Mesenchymal stem cell (in vitro differentiated cells and primary cell): ENCODE measurements at regions not wholly inside any gene's neighbourhood (a gene's known extent, or its start where the extent isn't known, plus 50 kb on each side); places are given as distances from the start of the nearest gene placed in this dataset.
A peak's percentile ranks its signal among the peaks of the same experiment; 100 is the strongest.

Source experiments
- DNase-seq: peaks from one replicate; pipeline ENCODE4 v3.0.0-alpha.2; 2013
- H2AFZ ChIP-seq: one replicate; pipeline ENCODE4 v1.6.1; 2013; ENCODE audit warnings: low read depth, mild to moderate bottlenecking, control low read depth, inconsistent platforms, low read length, moderate library complexity
- H2AK5ac ChIP-seq: 2 replicates; pipeline ENCODE4 v1.6.1; 2013; ENCODE audit warnings: low read length, moderate library complexity, mild to moderate bottlenecking, inconsistent platforms; ENCODE audit not compliant: severe bottlenecking
- H2BK120ac ChIP-seq: one replicate; pipeline ENCODE4 v1.6.1; 2013; ENCODE audit warnings: low read depth, mild to moderate bottlenecking, inconsistent platforms, low read length, moderate library complexity
- H2BK12ac ChIP-seq, 2 experiments: one replicate each; pipeline ENCODE4 v1.6.1; 2013; ENCODE audit warnings: inconsistent platforms in 2 of 2, low read length in 2 of 2, mild to moderate bottlenecking in 2 of 2, moderate library complexity in 2 of 2, control low read depth in 1 of 2
- H2BK15ac ChIP-seq: one replicate; pipeline ENCODE4 v1.6.1; 2013; ENCODE audit warnings: mild to moderate bottlenecking, low read depth, inconsistent platforms; ENCODE audit not compliant: poor library complexity, severe bottlenecking
- H2BK5ac ChIP-seq: 2 replicates; pipeline ENCODE4 v1.6.1; 2013; ENCODE audit warnings: low read depth, mild to moderate bottlenecking, low read length, control low read depth, inconsistent platforms; ENCODE audit not compliant: poor library complexity, severe bottlenecking
- H3K14ac ChIP-seq, 2 experiments: one replicate each; pipeline ENCODE4 v1.6.1; 2013; ENCODE audit warnings: inconsistent platforms in 2 of 2, low read length in 2 of 2, control low read depth in 1 of 2, mild to moderate bottlenecking in 1 of 2, moderate library complexity in 1 of 2
- H3K18ac ChIP-seq, 2 experiments: one replicate each; pipeline ENCODE4 v1.6.1; 2013; ENCODE audit warnings: inconsistent platforms in 2 of 2, low read length in 2 of 2, control low read depth in 1 of 2, low read depth in 1 of 2, mild to moderate bottlenecking in 1 of 2
- H3K23ac ChIP-seq, 2 experiments: one replicate each; pipeline ENCODE4 v1.6.1; 2013; ENCODE audit warnings: inconsistent platforms in 2 of 2, low read length in 2 of 2, mild to moderate bottlenecking in 2 of 2, moderate library complexity in 2 of 2, control low read depth in 1 of 2
- H3K27ac ChIP-seq: 2 replicates; pipeline ENCODE4 v1.5.1; 2013; ENCODE audit warnings: mild to moderate bottlenecking, moderate library complexity, low read length, control low read depth, inconsistent platforms; ENCODE audit not compliant: poor library complexity, severe bottlenecking
- H3K27me3 ChIP-seq, 2 experiments: 2 replicates each; pipeline versions ENCODE4 v1.6.1 to v1.7.0; 2013; ENCODE audit warnings: low read length in 2 of 2, mild to moderate bottlenecking in 2 of 2, moderate library complexity in 2 of 2, control low read depth in 1 of 2, inconsistent platforms in 1 of 2; ENCODE audit not compliant: control insufficient read depth in 1 of 2, insufficient read depth in 1 of 2
- H3K36me3 ChIP-seq, 2 experiments: 2 replicates each; pipeline versions ENCODE4 v1.6.1 to v1.7.0; 2013; ENCODE audit warnings: low read length in 2 of 2, control low read depth in 1 of 2, inconsistent platforms in 1 of 2, low read depth in 1 of 2, mild to moderate bottlenecking in 1 of 2; ENCODE audit not compliant: insufficient read depth in 2 of 2, control insufficient read depth in 1 of 2
- H3K4ac ChIP-seq, 2 experiments: one replicate each; pipeline ENCODE4 v1.6.1; 2013; ENCODE audit warnings: inconsistent platforms in 2 of 2, low read length in 2 of 2, mild to moderate bottlenecking in 2 of 2, moderate library complexity in 2 of 2, control low read depth in 1 of 2, low read depth in 1 of 2
- H3K4me1 ChIP-seq: 2 replicates; pipeline ENCODE4 v1.6.1; 2013; ENCODE audit warnings: low read depth, low read length, control low read depth; ENCODE audit not compliant: control insufficient read depth, insufficient read depth
- H3K4me2 ChIP-seq: 2 replicates; pipeline ENCODE4 v1.6.1; 2013; ENCODE audit warnings: low read length, mild to moderate bottlenecking, inconsistent platforms; ENCODE audit not compliant: poor library complexity, severe bottlenecking
- H3K4me3 ChIP-seq, 2 experiments: 2 replicates each; pipeline versions ENCODE4 v1.5.1 to v1.7.0; 2013; ENCODE audit warnings: low read length in 2 of 2, mild to moderate bottlenecking in 2 of 2, control low read depth in 1 of 2, low read depth in 1 of 2; ENCODE audit not compliant: insufficient read depth in 1 of 2
- H3K79me1 ChIP-seq: replicated peaks from 2 replicates; pipeline ENCODE4 v1.6.1; 2013; ENCODE audit warnings: mild to moderate bottlenecking, control low read depth, low read length, inconsistent platforms; ENCODE audit not compliant: poor library complexity, severe bottlenecking
- H3K9ac ChIP-seq: 2 replicates; pipeline ENCODE4 v1.7.0; 2013; ENCODE audit warnings: mild to moderate bottlenecking, low read length, moderate library complexity
- H3K9me3 ChIP-seq: 2 replicates; pipeline ENCODE4 v1.7.0; 2013; ENCODE audit warnings: mild to moderate bottlenecking, low read length; ENCODE audit not compliant: control insufficient read depth
- H4K8ac ChIP-seq: one replicate; pipeline ENCODE4 v1.6.1; 2013; ENCODE audit warnings: inconsistent platforms, mild to moderate bottlenecking, low read length, moderate library complexity
- H4K91ac ChIP-seq: one replicate; pipeline ENCODE4 v1.6.1; 2013; ENCODE audit warnings: mild to moderate bottlenecking, low read length, inconsistent platforms
- WGBS: methylation state at CpG from one replicate; pipeline ENCODE4 v1.1.7; 2013; ENCODE audit warnings: mixed read lengths; 5-methylcytosine and 5-hydroxymethylcytosine counted together

DNA sequence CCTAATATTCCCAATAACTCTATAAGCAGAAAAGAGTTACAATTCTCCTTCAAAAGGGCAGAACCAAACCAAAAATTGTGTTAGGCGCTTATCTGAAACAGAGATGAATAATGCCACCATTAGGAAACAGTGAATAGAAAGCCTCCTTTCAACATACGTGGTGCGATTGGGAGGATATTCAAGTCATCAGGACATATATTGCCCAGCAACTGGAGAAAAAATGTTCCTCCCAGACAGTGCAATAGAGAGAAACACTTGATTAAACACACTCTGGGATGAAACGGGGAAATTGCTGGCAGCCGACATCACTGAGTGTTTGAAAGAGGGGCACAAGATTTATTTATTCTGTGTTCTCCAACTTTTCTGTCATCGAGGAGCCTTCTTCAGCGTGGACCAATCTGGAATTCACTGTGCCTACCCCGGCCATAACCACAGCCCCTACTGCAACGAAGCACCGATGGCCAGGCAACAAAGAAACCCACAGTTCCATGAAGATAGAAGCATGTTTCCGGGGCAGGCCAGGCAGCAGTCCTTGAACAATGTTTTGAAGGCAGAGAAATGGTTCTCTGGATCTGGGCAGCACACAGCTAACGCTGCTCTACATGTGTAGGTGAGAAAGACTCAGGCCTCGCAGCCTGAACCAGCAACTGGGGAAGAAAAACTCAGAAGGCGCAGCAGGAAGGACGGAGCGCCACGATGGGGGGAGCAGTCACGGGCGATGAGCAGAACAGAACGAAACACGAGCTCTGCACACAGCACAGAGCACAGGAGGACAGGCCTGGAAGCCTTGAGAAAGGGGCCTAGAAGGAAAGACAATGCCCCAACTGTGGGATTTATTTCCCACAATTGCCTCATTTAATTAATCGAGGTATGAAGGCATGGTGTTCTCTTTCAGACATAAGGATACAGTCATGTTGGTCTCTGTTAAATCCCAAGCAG, 234.2 kb upstream of the FOXQ1 start:
- Histone ChIP-seq H3K9me3 (no peaks in the 10 kb centered on the region), H3K27ac (no peak overlapping the region), H3K23ac (no peak overlapping the region), H2AK5ac (no peak overlapping the region), H3K27me3 (peaks cover 0 to 21% of the 10 kb centered on the region in 2 experiments), H3K36me3 (no peaks in the 10 kb centered on the region), H2BK15ac (no peak overlapping the region), H2AFZ (no peak overlapping the region), H3K18ac (no peak overlapping the region), H3K4me1 (no peaks in the 10 kb centered on the region), H3K4me3 (no peak overlapping the region), H3K9ac (no peak overlapping the region), H2BK12ac (peak overlapping the region in 1 of 2 experiments; percentile 55), H3K14ac (peak overlapping the region in 1 of 2 experiments; percentile 53), H2BK120ac (no peak overlapping the region), H3K4ac (peak overlapping the region in 1 of 2 experiments; percentile 41), H3K79me1 (no peaks in the 10 kb centered on the region), H4K91ac (peak overlapping the region; percentile 57), H4K8ac (no peak overlapping the region), H2BK5ac (no peak overlapping the region), H3K4me2 (no peak overlapping the region)
- WGBS: 90% methylated on average over 22 of the region's 22 CpGs
- no peak for DNase-seq

DNA sequence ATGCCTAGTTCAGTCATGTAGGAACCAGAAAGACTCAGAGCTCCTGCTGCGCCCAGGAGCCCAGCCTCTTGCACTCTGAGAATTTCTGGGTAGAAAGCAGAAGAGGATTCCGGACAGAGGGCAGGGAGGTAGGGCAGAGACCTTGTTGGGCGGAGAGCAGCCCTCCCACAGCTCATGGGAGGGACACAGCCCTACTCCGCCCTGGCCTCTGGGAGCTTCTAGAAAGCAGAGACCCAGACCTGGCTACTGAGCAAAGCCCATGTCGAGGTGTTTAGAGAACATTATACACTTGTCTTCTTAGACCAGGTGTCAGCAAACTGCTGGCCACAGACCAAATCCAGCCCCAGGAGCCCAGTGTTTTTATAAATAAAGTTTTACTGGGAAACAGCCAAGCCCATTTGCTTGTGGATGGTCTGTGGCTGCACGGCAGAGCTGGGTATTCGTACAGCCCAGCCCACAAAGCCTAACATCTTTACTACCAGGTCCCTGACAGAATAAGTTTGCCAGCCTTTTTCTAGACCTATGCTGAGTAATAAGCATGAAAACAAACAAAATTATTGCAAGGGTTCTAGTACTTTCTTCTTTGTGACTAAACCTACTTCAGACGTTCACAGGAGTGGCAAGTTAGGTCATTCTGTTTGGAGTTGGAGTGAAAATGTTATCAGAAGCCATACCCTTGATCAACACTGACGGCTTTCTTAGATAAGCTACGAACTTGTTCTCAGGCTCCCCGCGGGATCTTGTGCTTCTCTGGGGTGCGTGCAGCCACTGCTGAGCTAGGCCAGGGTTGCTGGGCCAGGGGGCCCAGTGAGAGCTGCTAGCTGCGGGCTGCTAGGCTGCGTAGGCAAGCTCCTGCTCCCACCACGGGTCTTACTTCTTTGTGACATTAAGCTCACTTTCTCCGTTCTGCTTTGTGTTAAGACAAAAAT, 235.1 kb upstream of the FOXQ1 start:
- no peak overlapping the region for H2BK12ac ChIP-seq
- no peaks in the 10 kb centered on the region for H3K79me1 ChIP-seq
- H2BK5ac ChIP-seq: no peak overlapping the region
- peak overlapping the region; percentile 62 for H2BK15ac ChIP-seq
- no peak overlapping the region for H4K8ac ChIP-seq
- no peaks in the 10 kb centered on the region for H3K4me1 ChIP-seq
- H3K9me3 ChIP-seq: no peaks in the 10 kb centered on the region
- no peak overlapping the region for H3K4ac ChIP-seq
- H3K23ac ChIP-seq: no peak overlapping the region
- WGBS: 83% methylated on average over 17 of the region's 17 CpGs
- peaks cover 0 to 21% of the 10 kb centered on the region in 2 experiments for H3K27me3 ChIP-seq
- H3K4me2 ChIP-seq: no peak overlapping the region
- no peak overlapping the region for H2AFZ ChIP-seq
- H3K27ac ChIP-seq: no peak overlapping the region
- peak overlapping the region in 1 of 2 experiments; percentile 40 for H3K18ac ChIP-seq
- H2BK120ac ChIP-seq: no peak overlapping the region
- H2AK5ac ChIP-seq: no peak overlapping the region
- no peaks in the 10 kb centered on the region for H3K36me3 ChIP-seq
- no peak overlapping the region for H3K9ac ChIP-seq
- DNase-seq: no peak
- no peak overlapping the region for H3K4me3 ChIP-seq
- H4K91ac ChIP-seq: peak overlapping the region; percentile 18
- H3K14ac ChIP-seq: no peak overlapping the region

DNA sequence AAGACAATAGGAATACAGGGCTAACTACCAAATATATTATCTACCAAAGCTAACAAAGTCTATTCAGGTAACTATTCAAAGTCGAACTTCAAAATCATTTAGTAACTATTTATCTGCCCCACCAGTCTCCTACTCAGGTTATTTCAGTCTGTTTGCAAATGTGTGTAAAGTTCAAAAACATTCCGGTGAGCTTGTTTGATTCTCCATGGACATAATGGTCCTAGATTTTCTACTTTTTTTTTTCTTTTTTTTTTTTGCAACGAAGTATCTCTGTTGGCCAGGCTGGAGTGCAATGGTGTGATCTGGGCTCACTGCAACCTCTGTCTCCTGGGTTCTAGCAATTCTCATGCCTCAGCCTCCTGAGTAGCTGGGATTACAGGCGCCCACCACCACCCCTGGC, 236.0 kb upstream of the FOXQ1 start:
- Histone ChIP-seq H3K9ac (no peak overlapping the region), H3K4me1 (no peaks in the 10 kb centered on the region), H3K79me1 (no peaks in the 10 kb centered on the region), H2AFZ (no peak overlapping the region), H3K27ac (no peak overlapping the region), H2BK120ac (no peak overlapping the region), H3K36me3 (no peaks in the 10 kb centered on the region), H3K27me3 (peaks cover 0 to 21% of the 10 kb centered on the region in 2 experiments), H3K18ac (no peak overlapping the region), H2AK5ac (no peak overlapping the region), H3K23ac (no peak overlapping the region), H4K91ac (no peak overlapping the region), H3K9me3 (no peaks in the 10 kb centered on the region), H3K14ac (no peak overlapping the region), H2BK5ac (no peak overlapping the region), H3K4ac (no peak overlapping the region), H3K4me3 (no peak overlapping the region), H4K8ac (no peak overlapping the region), H3K4me2 (no peak overlapping the region), H2BK15ac (no peak overlapping the region), H2BK12ac (no peak overlapping the region)
- WGBS: 88% methylated on average over 4 of the region's 4 CpGs
- no peak for DNase-seq

DNA sequence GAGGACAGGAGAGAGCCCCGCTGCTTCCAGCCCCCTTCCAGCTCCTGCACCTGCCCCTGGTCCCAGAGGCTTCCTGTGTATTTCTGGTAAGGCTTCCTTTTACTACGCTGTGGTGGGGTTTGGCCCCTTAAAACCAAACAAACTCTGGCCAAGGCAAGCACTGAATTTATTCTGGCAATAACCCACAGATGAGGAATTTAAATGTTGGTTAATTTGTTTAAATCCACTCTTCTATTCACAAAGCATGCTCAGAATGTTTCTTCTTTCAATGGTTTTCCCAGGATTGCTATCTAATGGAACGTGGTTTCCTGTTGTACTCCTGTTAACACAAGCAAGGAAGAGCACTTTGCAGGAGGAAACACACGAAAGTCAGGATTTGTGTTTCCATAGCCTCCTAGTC, 236.5 kb upstream of the FOXQ1 start:
- Histone ChIP-seq H4K8ac (no peak overlapping the region), H3K4me2 (no peak overlapping the region), H3K27ac (no peak overlapping the region), H3K4me3 (no peak overlapping the region), H3K4me1 (no peaks in the 10 kb centered on the region), H4K91ac (no peak overlapping the region), H3K23ac (no peak overlapping the region), H3K9ac (no peak overlapping the region), H2BK5ac (no peak overlapping the region), H3K9me3 (no peaks in the 10 kb centered on the region), H2BK120ac (no peak overlapping the region), H2AFZ (no peak overlapping the region), H3K18ac (peak overlapping the region in 1 of 2 experiments; percentile 23), H3K4ac (no peak overlapping the region), H3K14ac (no peak overlapping the region), H2BK15ac (no peak overlapping the region), H3K79me1 (no peaks in the 10 kb centered on the region), H3K27me3 (peaks cover 0 to 21% of the 10 kb centered on the region in 2 experiments), H3K36me3 (no peaks in the 10 kb centered on the region), H2AK5ac (no peak overlapping the region), H2BK12ac (no peak overlapping the region)
- DNase-seq: peak; percentile 21
- 57% methylated on average over 2 of the region's 4 CpGs for WGBS
